ENCODE measurements at regions not wholly inside any gene's neighbourhood (a gene's known extent, or its start where the extent isn't known, plus 50 kb on each side); places are given as distances from the start of the nearest gene placed in this dataset.

DNA sequence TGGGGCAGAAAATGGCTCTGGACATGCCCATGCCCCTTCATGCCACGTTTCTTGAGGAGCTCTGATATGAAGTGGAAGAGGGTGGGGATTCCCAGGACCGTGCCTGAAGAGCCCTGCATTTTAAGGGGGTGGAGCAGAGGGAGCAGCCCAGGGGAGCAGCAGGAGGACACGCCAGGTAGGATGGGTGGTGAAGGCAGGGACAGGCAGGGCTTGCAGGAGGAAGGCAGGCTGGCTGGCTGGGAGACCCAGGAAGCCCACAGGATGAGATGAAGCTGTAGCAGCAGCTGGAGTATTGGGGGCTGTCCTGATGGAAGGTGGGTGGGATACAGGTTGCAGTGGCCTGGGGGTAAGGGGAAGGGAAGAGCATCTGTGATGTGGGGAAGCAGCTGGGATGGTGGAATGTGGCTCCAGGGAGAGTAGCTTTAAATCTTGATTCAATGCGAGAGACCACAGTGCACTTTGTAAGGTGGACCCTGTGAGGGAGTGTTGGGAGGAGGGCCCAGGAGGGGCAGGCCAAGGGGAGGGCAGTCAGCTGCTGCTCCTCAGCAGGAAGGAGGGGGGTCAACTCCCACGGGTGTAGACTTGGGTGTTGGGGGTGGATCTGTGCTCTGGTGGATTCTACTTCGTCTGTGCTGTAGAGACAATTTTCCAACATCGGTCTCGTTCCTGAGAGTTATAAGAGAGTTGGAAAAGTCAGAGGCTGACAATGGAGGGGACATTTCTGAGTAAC, 242.6 kb upstream of the IRX4 start:
- H3K9ac ChIP-seq (replicated peaks; ENCODE audit: extremely low read depth, insufficient read depth, low read length): no peak overlapping the region
- dilution Hi-C loops (cut with MboI; ENCODE audit: extremely low pct_ligation_motif_present, low sequenced_read_pairs) (no loop called here), intact Hi-C loops (cut with micrococcal nuclease) (no loop called here)
- H2AFZ ChIP-seq (ENCODE audit: low read depth, low read length): no peak overlapping the region
- no peaks in the 10 kb centered on the region for H3K79me2 ChIP-seq (ENCODE audit: control insufficient read depth, insufficient read depth, low read length)
- BruUV-seq (replicated peaks): no TSS peak
- DNase-seq (ENCODE audit: low read depth, low spot score) (no peak), FAIRE-seq (no peak)
- ChIA-PET CTCF (no interaction called here), POLR2A (no interaction called here)
- H3K4me1 ChIP-seq (ENCODE audit: control insufficient read depth, extremely low read depth, insufficient read depth, low read length): no peaks in the 10 kb centered on the region
- no peaks in the 10 kb centered on the region for H3K36me3 ChIP-seq (ENCODE audit: control insufficient read depth in 2 of 2, extremely low read depth in 1 of 2, insufficient read depth in 2 of 2, low read length in 2 of 2)
- no peaks in the 10 kb centered on the region for H3K9me1 ChIP-seq (replicated peaks; ENCODE audit: control insufficient read depth, extremely low read depth, insufficient read depth, low read length)
- H3K4me2 ChIP-seq (ENCODE audit: insufficient read depth, low read length): no peak overlapping the region
- H3K9me3 ChIP-seq (replicated peaks; ENCODE audit: control insufficient read depth, insufficient read depth, low read length): peaks cover 2% of the 10 kb centered on the region
- TF ChIP-seq POLR2A (IDR thresholded peaks at IDR 0.05; ENCODE audit: low read depth, low read length) (no peak), EZH2 (IDR thresholded peaks at IDR 0.05; ENCODE audit: borderline replicate concordance, low read depth, low read length, severe bottlenecking) (no peak), FOS (IDR thresholded peaks at IDR 0.05; ENCODE audit: borderline replicate concordance, insufficient read depth, low read length) (no peak)
- TF ChIP-seq, protein P1, sequence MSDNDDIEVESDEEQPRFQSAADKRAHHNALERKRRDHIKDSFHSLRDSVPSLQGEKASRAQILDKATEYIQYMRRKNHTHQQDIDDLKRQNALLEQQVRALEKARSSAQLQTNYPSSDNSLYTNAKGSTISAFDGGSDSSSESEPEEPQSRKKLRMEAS (IDR thresholded peaks at IDR 0.05; ENCODE audit: insufficient read depth, insufficient read length): no peak
- TF ChIP-seq, protein P2, sequence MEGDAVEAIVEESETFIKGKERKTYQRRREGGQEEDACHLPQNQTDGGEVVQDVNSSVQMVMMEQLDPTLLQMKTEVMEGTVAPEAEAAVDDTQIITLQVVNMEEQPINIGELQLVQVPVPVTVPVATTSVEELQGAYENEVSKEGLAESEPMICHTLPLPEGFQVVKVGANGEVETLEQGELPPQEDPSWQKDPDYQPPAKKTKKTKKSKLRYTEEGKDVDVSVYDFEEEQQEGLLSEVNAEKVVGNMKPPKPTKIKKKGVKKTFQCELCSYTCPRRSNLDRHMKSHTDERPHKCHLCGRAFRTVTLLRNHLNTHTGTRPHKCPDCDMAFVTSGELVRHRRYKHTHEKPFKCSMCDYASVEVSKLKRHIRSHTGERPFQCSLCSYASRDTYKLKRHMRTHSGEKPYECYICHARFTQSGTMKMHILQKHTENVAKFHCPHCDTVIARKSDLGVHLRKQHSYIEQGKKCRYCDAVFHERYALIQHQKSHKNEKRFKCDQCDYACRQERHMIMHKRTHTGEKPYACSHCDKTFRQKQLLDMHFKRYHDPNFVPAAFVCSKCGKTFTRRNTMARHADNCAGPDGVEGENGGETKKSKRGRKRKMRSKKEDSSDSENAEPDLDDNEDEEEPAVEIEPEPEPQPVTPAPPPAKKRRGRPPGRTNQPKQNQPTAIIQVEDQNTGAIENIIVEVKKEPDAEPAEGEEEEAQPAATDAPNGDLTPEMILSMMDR (IDR thresholded peaks at IDR 0.05; ENCODE audit: extremely low read depth in 1 of 2, insufficient read depth in 1 of 2, low read depth in 1 of 2, low read length in 2 of 2): no peak
- H4K20me1 ChIP-seq (replicated peaks; ENCODE audit: control insufficient read depth, extremely low read depth, insufficient read depth, low read length): no peaks in the 10 kb centered on the region
- no peak overlapping the region for H3K4me3 ChIP-seq (replicated peaks in 1 of 3; ENCODE audit: insufficient read depth in 1 of 3, low read depth in 1 of 3, low read length in 3 of 3)
- H3K27me3 ChIP-seq (ENCODE audit: control insufficient read depth in 2 of 2, insufficient read depth in 2 of 2, low read length in 2 of 2): no peaks in the 10 kb centered on the region
- H3K27ac ChIP-seq (ENCODE audit: insufficient read depth, low read depth, low read length): no peak overlapping the region

Data from endothelial cell of umbilical vein (primary cell).